ENCODE measurements at regions not wholly inside any gene's neighbourhood (a gene's known extent, or its start where the extent isn't known, plus 50 kb on each side); places are given as distances from the start of the nearest gene placed in this dataset.

GRCh38 chr15:47334805-47335535 is 382.3 kb upstream of the SEMA6D start:
- in situ Hi-C loops (cut with HindIII; ENCODE audit: low sequenced_read_pairs) = no loop called here

GRCh38 chr15:47337106-47337505 is 380.2 kb upstream of the SEMA6D start:
- in situ Hi-C loops (cut with HindIII; ENCODE audit: low sequenced_read_pairs) = no loop called here
- DNase-seq (ENCODE audit: low spot score) = no peak

More at GRCh38 chr15:47334805-47335535, 382.3 kb upstream of the SEMA6D start:
- no peak for DNase-seq (ENCODE audit: low spot score)

- no peak for DNase-seq (ENCODE audit: low spot score)
- in situ Hi-C loops (cut with HindIII; ENCODE audit: low sequenced_read_pairs) = no loop called here
These were observed 379.5 kb upstream of the SEMA6D start for GRCh38 chr15:47337836-47338235.

- no peak for DNase-seq (ENCODE audit: low spot score)
- in situ Hi-C loops (cut with HindIII; ENCODE audit: low sequenced_read_pairs) = no loop called here
These were observed 378.5 kb upstream of the SEMA6D start for GRCh38 chr15:47338771-47339170.

GRCh38 chr15:47339800-47340570 is 377.3 kb upstream of the SEMA6D start:
- in situ Hi-C loops (cut with HindIII; ENCODE audit: low sequenced_read_pairs) = no loop called here
- DNase-seq (ENCODE audit: low spot score) = no peak

- in situ Hi-C loops (cut with HindIII; ENCODE audit: low sequenced_read_pairs) = no loop called here
- DNase-seq (ENCODE audit: low spot score) = no peak
These were observed 376.8 kb upstream of the SEMA6D start for GRCh38 chr15:47340571-47340920.

GRCh38 chr15:47349179-47349578 is 368.1 kb upstream of the SEMA6D start:
- in situ Hi-C loops (cut with HindIII; ENCODE audit: low sequenced_read_pairs) = no loop called here
- DNase-seq (ENCODE audit: low spot score) = no peak

GRCh38 chr15:47351501-47351900 is 365.8 kb upstream of the SEMA6D start:
- in situ Hi-C loops (cut with HindIII; ENCODE audit: low sequenced_read_pairs) = no loop called here
- DNase-seq (ENCODE audit: low spot score) = no peak

- in situ Hi-C loops (cut with HindIII; ENCODE audit: low sequenced_read_pairs) = no loop called here
- DNase-seq (ENCODE audit: low spot score) = no peak
These were observed 365.1 kb upstream of the SEMA6D start for GRCh38 chr15:47352217-47352616.

- in situ Hi-C loops (cut with HindIII; ENCODE audit: low sequenced_read_pairs) = no loop called here
- no peak for DNase-seq (ENCODE audit: low spot score)
These were observed 361.5 kb upstream of the SEMA6D start for GRCh38 chr15:47355759-47356158.

GRCh38 chr15:47356297-47356696 is 361.0 kb upstream of the SEMA6D start:
- DNase-seq (ENCODE audit: low spot score) = no peak
- in situ Hi-C loops (cut with HindIII; ENCODE audit: low sequenced_read_pairs) = no loop called here

- no peak for DNase-seq (ENCODE audit: low spot score)
- in situ Hi-C loops (cut with HindIII; ENCODE audit: low sequenced_read_pairs) = no loop called here
These were observed 358.4 kb upstream of the SEMA6D start for GRCh38 chr15:47358876-47359275.

- no peak for DNase-seq (ENCODE audit: low spot score)
- in situ Hi-C loops (cut with HindIII; ENCODE audit: low sequenced_read_pairs) = no loop called here
These were observed 357.0 kb upstream of the SEMA6D start for GRCh38 chr15:47360305-47360704.

- in situ Hi-C loops (cut with HindIII; ENCODE audit: low sequenced_read_pairs) = no loop called here
- DNase-seq (ENCODE audit: low spot score) = no peak
These were observed 355.0 kb upstream of the SEMA6D start for GRCh38 chr15:47362118-47362905.

- DNase-seq (ENCODE audit: low spot score) = no peak
- in situ Hi-C loops (cut with HindIII; ENCODE audit: low sequenced_read_pairs) = no loop called here
These were observed 353.7 kb upstream of the SEMA6D start for GRCh38 chr15:47363653-47364052.

GRCh38 chr15:47364230-47365141 is 352.8 kb upstream of the SEMA6D start:
- in situ Hi-C loops (cut with HindIII; ENCODE audit: low sequenced_read_pairs) = no loop called here
- no peak for DNase-seq (ENCODE audit: low spot score)

- no peak for DNase-seq (ENCODE audit: low spot score)
These were observed 350.4 kb upstream of the SEMA6D start for GRCh38 chr15:47366884-47367283.

GRCh38 chr15:47367726-47368390 is 349.4 kb upstream of the SEMA6D start:
- in situ Hi-C loops (cut with HindIII; ENCODE audit: low sequenced_read_pairs) = no loop called here
- DNase-seq (ENCODE audit: low spot score) = no peak

More at GRCh38 chr15:47366884-47367283, 350.4 kb upstream of the SEMA6D start:
- in situ Hi-C loops (cut with HindIII; ENCODE audit: low sequenced_read_pairs) = no loop called here

- no peak for DNase-seq (ENCODE audit: low spot score)
- in situ Hi-C loops (cut with HindIII; ENCODE audit: low sequenced_read_pairs) = no loop called here
These were observed 345.4 kb upstream of the SEMA6D start for GRCh38 chr15:47371939-47372338.
